Loucy (cell line): ENCODE measurements at regions not wholly inside any gene's neighbourhood (a gene's known extent, or its start where the extent isn't known, plus 50 kb on each side); places are given as distances from the start of the nearest gene placed in this dataset.

ENCODE experiments used
- EZH2phosphoT487 ChIP-seq: fragments of 200-600 bp; IDR thresholded peaks from 2 replicates; pipeline ENCODE4 v1.6.1; 2018; ENCODE audit warnings: antibody characterized with exemption, mild to moderate bottlenecking, moderate library complexity, borderline replicate concordance
- TF ChIP-seq, protein P1 (sequence below): fragments of 200-600 bp; sonication (generic); conservative IDR thresholded peaks from 2 replicates; pipeline ENCODE4 v1.5.1; 2014; ENCODE audit warnings: mild to moderate bottlenecking, antibody characterized with exemption, low read length

DNA sequence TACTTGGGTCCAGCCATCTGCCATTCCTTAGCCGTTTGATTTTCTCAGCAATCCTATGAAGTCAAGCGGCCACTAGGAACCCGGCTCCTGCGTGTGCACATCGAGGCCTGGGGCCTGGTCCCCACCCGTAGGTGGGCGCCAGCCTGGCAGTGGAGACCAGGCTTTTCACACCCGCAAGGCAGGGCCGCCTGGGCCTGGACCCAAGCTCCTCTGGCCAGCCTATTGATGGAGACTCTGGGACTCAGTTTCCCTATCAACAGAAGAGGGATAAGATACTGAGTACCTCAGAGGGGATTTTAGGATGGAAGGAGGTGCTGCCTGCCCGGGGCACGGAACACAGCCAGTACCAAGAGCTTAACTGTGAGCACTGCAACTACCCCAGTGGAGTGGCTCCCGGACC is 104.3 kb upstream of the C14orf180 start:
- TF ChIP-seq, protein P1, sequence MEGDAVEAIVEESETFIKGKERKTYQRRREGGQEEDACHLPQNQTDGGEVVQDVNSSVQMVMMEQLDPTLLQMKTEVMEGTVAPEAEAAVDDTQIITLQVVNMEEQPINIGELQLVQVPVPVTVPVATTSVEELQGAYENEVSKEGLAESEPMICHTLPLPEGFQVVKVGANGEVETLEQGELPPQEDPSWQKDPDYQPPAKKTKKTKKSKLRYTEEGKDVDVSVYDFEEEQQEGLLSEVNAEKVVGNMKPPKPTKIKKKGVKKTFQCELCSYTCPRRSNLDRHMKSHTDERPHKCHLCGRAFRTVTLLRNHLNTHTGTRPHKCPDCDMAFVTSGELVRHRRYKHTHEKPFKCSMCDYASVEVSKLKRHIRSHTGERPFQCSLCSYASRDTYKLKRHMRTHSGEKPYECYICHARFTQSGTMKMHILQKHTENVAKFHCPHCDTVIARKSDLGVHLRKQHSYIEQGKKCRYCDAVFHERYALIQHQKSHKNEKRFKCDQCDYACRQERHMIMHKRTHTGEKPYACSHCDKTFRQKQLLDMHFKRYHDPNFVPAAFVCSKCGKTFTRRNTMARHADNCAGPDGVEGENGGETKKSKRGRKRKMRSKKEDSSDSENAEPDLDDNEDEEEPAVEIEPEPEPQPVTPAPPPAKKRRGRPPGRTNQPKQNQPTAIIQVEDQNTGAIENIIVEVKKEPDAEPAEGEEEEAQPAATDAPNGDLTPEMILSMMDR, result no peak
- TF ChIP-seq EZH2phosphoT487, result no peak
